ENCODE measurements at regions not wholly inside any gene's neighbourhood (a gene's known extent, or its start where the extent isn't known, plus 50 kb on each side); places are given as distances from the start of the nearest gene placed in this dataset.

GRCh38 chr5:167482555-167482954, 808.9 kb upstream of the WWC1 start:
- Histone ChIP-seq H3K9ac (ENCODE audit: insufficient read depth, low read depth, low read length) (no peak overlapping the region), H3K4me3 (replicated peaks in 1 of 3; ENCODE audit: insufficient read depth in 1 of 3, low read depth in 2 of 3, low read length in 3 of 3) (no peak overlapping the region), H3K79me2 (ENCODE audit: insufficient read depth, low read length) (no peaks in the 10 kb centered on the region), H3K27ac (ENCODE audit: extremely low read length, insufficient read depth, low read length) (no peak overlapping the region), H2AFZ (ENCODE audit: low read length) (no peak overlapping the region), H3K27me3 (ENCODE audit: control insufficient read depth in 1 of 2, insufficient read depth in 2 of 2, low read length in 2 of 2) (no peaks in the 10 kb centered on the region), H3K4me1 (ENCODE audit: insufficient read depth, low read length) (no peaks in the 10 kb centered on the region), H4K20me1 (ENCODE audit: insufficient read depth, low read length) (no peaks in the 10 kb centered on the region), H3K9me3 (ENCODE audit: low read length) (no peaks in the 10 kb centered on the region), H3K4me2 (ENCODE audit: low read depth, low read length) (no peak overlapping the region), H3K36me3 (replicated peaks in 1 of 2; ENCODE audit: control insufficient read depth in 1 of 2, insufficient read depth in 2 of 2, low read length in 2 of 2) (no peaks in the 10 kb centered on the region)
- WGBS (ENCODE audit: low lambda C conversion rate), result 0% methylated on average over 2 of the region's 2 CpGs
- ChIA-PET POLR2A (no interaction called here), CTCF (ENCODE audit: low intra/inter-chr PET ratio, low total read pairs) (no interaction called here)
- in situ Hi-C loops (cut with HindIII; ENCODE audit: extremely low pct_ligation_motif_present, low pct_unique_long_range_greater_than_20kb), result no loop called here
- DNase-seq (ENCODE audit: low spot score), result no peak
- no peak for ATAC-seq
- no peak for FAIRE-seq
- intact Hi-C loops (cut with micrococcal nuclease; ENCODE audit: unreplicated experiment), result loop anchor here (5.0 kb wide), 1 partner anchor 700 kb away; no protein-coding TSS in a partner anchor
- TF ChIP-seq ATF2 (CRISPR knock-in tag; IDR thresholded peaks at IDR 0.05), result no peak
- no peak for TF ChIP-seq ZSCAN9 (CRISPR knock-in tag; IDR thresholded peaks at IDR 0.05; ENCODE audit: borderline replicate concordance)
- TF ChIP-seq JUND (CRISPR knock-in tag; IDR thresholded peaks at IDR 0.05), result no peak
- no peak for TF ChIP-seq CTCF (CRISPR knock-in tag; IDR thresholded peaks at IDR 0.05)
- TF ChIP-seq BCL6 (CRISPR knock-in tag; IDR thresholded peaks at IDR 0.05), result no peak
- no peak for TF ChIP-seq MTERF4 (CRISPR knock-in tag; IDR thresholded peaks at IDR 0.05)
- TF ChIP-seq KLF11 (CRISPR knock-in tag; IDR thresholded peaks at IDR 0.05), result no peak
- BruUV-seq (replicated peaks), result no TSS peak
